GM12878 (cell line): ENCODE measurements at regions not wholly inside any gene's neighbourhood (a gene's known extent, or its start where the extent isn't known, plus 50 kb on each side); places are given as distances from the start of the nearest gene placed in this dataset.

Source experiments
- BRCA1 ChIP-seq: IDR thresholded peaks from 2 replicates; pipeline ENCODE4 v1.6.1; 2011; ENCODE audit warnings: low read depth, low read length, improper control_type of control experiment
- FOXM1 ChIP-seq: IDR thresholded peaks from 2 replicates; pipeline ENCODE4 v1.6.1; 2012; ENCODE audit warnings: low read depth, mild to moderate bottlenecking, inconsistent platforms, low read length, moderate library complexity
- HDAC2 ChIP-seq: fragments of 200-600 bp; sonication (generic); IDR thresholded peaks from 2 replicates; pipeline ENCODE4 v1.6.1; 2017
- POLR2A ChIP-seq: IDR thresholded peaks from 2 replicates; pipeline ENCODE4 v1.6.1; 2011; ENCODE audit warnings: low read depth, mild to moderate bottlenecking, low read length
- TF ChIP-seq, protein P1 (sequence below), 3 experiments: IDR thresholded peaks in 2 of 3; conservative IDR thresholded peaks in 1 of 3; 2 replicates each; pipeline ENCODE4 v1.5.1; 2011; ENCODE audit warnings: low read depth in 3 of 3, low read length in 3 of 3, mild to moderate bottlenecking in 3 of 3, control low read depth in 2 of 3, moderate library complexity in 2 of 3, inconsistent platforms in 1 of 3, mixed read lengths in 1 of 3; ENCODE audit not compliant: control insufficient read depth in 2 of 3, insufficient read depth in 1 of 3; ENCODE audit errors: extremely low read depth in 1 of 3
- TF ChIP-seq, protein P2 (sequence below): fragments of 450-650 bp; IDR thresholded peaks from 2 replicates; pipeline ENCODE4 v1.6.1; 2017; ENCODE audit warnings: mild to moderate bottlenecking, moderate library complexity
- TF ChIP-seq, protein P3 (sequence below): IDR thresholded peaks from 2 replicates; pipeline ENCODE4 v1.6.1; 2011; ENCODE audit warnings: mild to moderate bottlenecking, low read depth, low read length, moderate library complexity; ENCODE audit not compliant: insufficient replicate concordance

DNA sequence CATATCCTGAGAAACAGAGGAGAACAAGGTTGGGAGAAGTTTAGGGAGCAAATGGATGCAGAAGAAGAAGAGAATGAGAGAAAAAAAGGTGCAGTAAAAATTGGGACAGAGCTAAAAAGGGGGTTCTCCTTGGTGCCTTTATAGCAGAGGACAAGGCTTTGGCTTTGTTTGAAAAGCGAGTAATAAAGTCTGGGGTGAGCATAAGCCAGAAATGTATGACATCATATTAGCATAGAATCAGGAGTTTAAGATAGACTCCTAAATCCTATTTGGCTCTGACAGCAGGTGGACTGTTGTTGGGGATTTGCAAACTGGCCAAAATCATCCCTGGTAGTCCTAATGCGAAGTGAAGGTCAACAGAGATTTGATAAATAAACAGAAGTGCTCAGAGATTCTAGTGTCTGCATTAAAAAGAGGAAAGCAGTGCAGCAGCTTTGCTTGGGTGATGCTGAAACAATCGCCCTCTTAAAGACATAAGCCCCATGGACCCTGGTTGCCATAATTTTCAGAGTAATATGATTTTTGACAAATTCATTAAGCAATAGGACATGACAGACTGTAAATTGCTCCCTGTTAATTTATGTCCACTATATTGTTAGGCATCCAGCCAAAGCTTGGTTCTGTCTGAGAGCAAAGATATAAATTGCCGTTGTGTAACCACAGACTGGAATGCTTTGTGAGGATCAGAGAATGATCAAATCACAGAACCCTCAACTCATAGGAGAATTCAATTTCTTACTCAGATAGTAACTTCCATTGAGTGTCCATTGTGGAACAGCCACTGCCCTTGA, 385.0 kb upstream of the NFIA start:
- TF ChIP-seq, protein P1, sequence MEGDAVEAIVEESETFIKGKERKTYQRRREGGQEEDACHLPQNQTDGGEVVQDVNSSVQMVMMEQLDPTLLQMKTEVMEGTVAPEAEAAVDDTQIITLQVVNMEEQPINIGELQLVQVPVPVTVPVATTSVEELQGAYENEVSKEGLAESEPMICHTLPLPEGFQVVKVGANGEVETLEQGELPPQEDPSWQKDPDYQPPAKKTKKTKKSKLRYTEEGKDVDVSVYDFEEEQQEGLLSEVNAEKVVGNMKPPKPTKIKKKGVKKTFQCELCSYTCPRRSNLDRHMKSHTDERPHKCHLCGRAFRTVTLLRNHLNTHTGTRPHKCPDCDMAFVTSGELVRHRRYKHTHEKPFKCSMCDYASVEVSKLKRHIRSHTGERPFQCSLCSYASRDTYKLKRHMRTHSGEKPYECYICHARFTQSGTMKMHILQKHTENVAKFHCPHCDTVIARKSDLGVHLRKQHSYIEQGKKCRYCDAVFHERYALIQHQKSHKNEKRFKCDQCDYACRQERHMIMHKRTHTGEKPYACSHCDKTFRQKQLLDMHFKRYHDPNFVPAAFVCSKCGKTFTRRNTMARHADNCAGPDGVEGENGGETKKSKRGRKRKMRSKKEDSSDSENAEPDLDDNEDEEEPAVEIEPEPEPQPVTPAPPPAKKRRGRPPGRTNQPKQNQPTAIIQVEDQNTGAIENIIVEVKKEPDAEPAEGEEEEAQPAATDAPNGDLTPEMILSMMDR (IDR thresholded peaks at IDR 0.05 in 2 of 3, conservative IDR thresholded peaks at IDR 0.05 in 1 of 3; ENCODE audit: control insufficient read depth in 2 of 3, extremely low read depth in 1 of 3, insufficient read depth in 1 of 3, low read depth in 3 of 3, low read length in 3 of 3): no peak
- TF ChIP-seq, protein P2, sequence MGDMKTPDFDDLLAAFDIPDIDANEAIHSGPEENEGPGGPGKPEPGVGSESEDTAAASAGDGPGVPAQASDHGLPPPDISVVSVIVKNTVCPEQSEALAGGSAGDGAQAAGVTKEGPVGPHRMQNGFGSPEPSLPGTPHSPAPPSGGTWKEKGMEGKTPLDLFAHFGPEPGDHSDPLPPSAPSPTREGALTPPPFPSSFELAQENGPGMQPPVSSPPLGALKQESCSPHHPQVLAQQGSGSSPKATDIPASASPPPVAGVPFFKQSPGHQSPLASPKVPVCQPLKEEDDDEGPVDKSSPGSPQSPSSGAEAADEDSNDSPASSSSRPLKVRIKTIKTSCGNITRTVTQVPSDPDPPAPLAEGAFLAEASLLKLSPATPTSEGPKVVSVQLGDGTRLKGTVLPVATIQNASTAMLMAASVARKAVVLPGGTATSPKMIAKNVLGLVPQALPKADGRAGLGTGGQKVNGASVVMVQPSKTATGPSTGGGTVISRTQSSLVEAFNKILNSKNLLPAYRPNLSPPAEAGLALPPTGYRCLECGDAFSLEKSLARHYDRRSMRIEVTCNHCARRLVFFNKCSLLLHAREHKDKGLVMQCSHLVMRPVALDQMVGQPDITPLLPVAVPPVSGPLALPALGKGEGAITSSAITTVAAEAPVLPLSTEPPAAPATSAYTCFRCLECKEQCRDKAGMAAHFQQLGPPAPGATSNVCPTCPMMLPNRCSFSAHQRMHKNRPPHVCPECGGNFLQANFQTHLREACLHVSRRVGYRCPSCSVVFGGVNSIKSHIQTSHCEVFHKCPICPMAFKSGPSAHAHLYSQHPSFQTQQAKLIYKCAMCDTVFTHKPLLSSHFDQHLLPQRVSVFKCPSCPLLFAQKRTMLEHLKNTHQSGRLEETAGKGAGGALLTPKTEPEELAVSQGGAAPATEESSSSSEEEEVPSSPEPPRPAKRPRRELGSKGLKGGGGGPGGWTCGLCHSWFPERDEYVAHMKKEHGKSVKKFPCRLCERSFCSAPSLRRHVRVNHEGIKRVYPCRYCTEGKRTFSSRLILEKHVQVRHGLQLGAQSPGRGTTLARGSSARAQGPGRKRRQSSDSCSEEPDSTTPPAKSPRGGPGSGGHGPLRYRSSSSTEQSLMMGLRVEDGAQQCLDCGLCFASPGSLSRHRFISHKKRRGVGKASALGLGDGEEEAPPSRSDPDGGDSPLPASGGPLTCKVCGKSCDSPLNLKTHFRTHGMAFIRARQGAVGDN: no peak
- no peak for TF ChIP-seq POLR2A
- TF ChIP-seq FOXM1: no peak
- TF ChIP-seq BRCA1: no peak
- no peak for TF ChIP-seq HDAC2
- TF ChIP-seq, protein P3, sequence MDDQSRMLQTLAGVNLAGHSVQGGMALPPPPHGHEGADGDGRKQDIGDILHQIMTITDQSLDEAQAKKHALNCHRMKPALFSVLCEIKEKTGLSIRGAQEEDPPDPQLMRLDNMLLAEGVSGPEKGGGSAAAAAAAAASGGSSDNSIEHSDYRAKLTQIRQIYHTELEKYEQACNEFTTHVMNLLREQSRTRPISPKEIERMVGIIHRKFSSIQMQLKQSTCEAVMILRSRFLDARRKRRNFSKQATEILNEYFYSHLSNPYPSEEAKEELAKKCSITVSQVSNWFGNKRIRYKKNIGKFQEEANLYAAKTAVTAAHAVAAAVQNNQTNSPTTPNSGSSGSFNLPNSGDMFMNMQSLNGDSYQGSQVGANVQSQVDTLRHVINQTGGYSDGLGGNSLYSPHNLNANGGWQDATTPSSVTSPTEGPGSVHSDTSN: no peak
